CD4-positive, alpha-beta T cell (primary cell): ENCODE measurements at regions not wholly inside any gene's neighbourhood (a gene's known extent, or its start where the extent isn't known, plus 50 kb on each side); places are given as distances from the start of the nearest gene placed in this dataset.

Experiments used
- ATAC-seq: fragments of 200-7000 bp; cut with Tn5 transposase; one replicate; pipeline ENCODE4 v1.10.0; 2022; ENCODE audit warnings: mild to moderate bottlenecking; ENCODE audit not compliant: poor library complexity
- CTCF ChIA-PET: fragments of 350-600 bp; sonication (Branson Sonifier 250); formaldehyde crosslinking; loops from one replicate; lab custom pipeline; 2021; ENCODE audit warnings: antibody characterized with exemption, inconsistent platforms; lab: Charles Lee
- POLR2A ChIA-PET: fragments of 350-600 bp; sonication (Branson Sonifier 250); formaldehyde crosslinking; loops from one replicate; lab custom pipeline; 2021; ENCODE audit warnings: antibody characterized with exemption, inconsistent platforms; lab: Charles Lee
- DNase-seq, 14 experiments: peaks; one replicate each; pipeline ENCODE4 v3.0.0-alpha.2; 2013 to 2020; ENCODE audit warnings: mixed read lengths in 2 of 14
- H3K27ac ChIP-seq, 2 donors: one replicate each; pipeline versions ENCODE4 v1.5.1 to v1.7.0; 2013; ENCODE audit warnings: low read length in 2 of 2, low read depth in 1 of 2, mild to moderate bottlenecking in 1 of 2
- H3K27me3 ChIP-seq, 2 experiments: 1 replicate in 1 of 2; 2 replicates in 1 of 2; pipeline versions ENCODE4 v1.6.1 to v1.7.0; 2013; ENCODE audit warnings: low read length in 2 of 2, control low read depth in 1 of 2, mild to moderate bottlenecking in 1 of 2, moderate library complexity in 1 of 2; ENCODE audit not compliant: insufficient read depth in 2 of 2, control insufficient read depth in 1 of 2
- H3K36me3 ChIP-seq: one replicate; pipeline ENCODE4 v1.6.1; 2013; ENCODE audit warnings: low read length, control low read depth; ENCODE audit not compliant: insufficient read depth
- H3K4me1 ChIP-seq: one replicate; pipeline ENCODE4 v1.6.1; 2013; ENCODE audit warnings: low read length, control low read depth; ENCODE audit not compliant: insufficient read depth
- H3K4me3 ChIP-seq: one replicate; pipeline ENCODE4 v1.5.1; 2013; ENCODE audit warnings: mild to moderate bottlenecking, low read length, moderate library complexity
- H3K9me3 ChIP-seq, 2 experiments: 1 replicate in 1 of 2; 2 replicates in 1 of 2; pipeline versions ENCODE4 v1.6.1 to v1.7.0; 2013; ENCODE audit warnings: low read length in 2 of 2, mild to moderate bottlenecking in 2 of 2, control low read depth in 1 of 2, moderate library complexity in 1 of 2; ENCODE audit not compliant: control insufficient read depth in 1 of 2, insufficient read depth in 1 of 2
- H3K27ac Mint-ChIP-seq: one replicate; pipeline ENCODE4 v1.8.0; 2020; ENCODE audit warnings: mixed read lengths
- H3K27me3 Mint-ChIP-seq: one replicate; pipeline ENCODE4 v1.8.0; 2021; ENCODE audit warnings: mixed read lengths
- H3K36me3 Mint-ChIP-seq: one replicate; pipeline ENCODE4 v1.8.0; 2021; ENCODE audit warnings: low read depth, mixed read lengths
- H3K4me1 Mint-ChIP-seq: one replicate; pipeline ENCODE4 v1.8.0; 2021; ENCODE audit warnings: low read depth, mixed read lengths
- H3K4me3 Mint-ChIP-seq: one replicate; pipeline ENCODE4 v1.8.0; 2020; ENCODE audit warnings: mild to moderate bottlenecking, mixed read lengths
- H3K9me3 Mint-ChIP-seq: one replicate; pipeline ENCODE4 v1.8.0; 2020; ENCODE audit warnings: mixed read lengths
- CTCF ChIP-seq: fragments of 200-600 bp; IDR thresholded peaks from one replicate; pipeline ENCODE4 v1.8.0; 2022; ENCODE audit warnings: antibody characterized with exemption, mild to moderate bottlenecking
- intact Hi-C, 2 experiments: fragments of 100-400 bp; cut with DNase I in 1 of 2; cut with micrococcal nuclease in 1 of 2; formaldehyde crosslinking; loops; one replicate each; pipeline versions ENCODE4 v1.15.1 to v1.9.0; 2023 to 2025; cut with DNase I, micrococcal nuclease

- no peak for TF ChIP-seq CTCF
- H3K27ac Mint-ChIP-seq: no peak overlapping the region
- no peaks in the 10 kb centered on the region for H3K4me1 ChIP-seq
- CTCF ChIA-PET: no interaction called here
- H3K9me3 ChIP-seq: peaks cover 0 to 13% of the 10 kb centered on the region in 2 experiments
- H3K27me3 ChIP-seq: no peaks in the 10 kb centered on the region
- no peak for ATAC-seq
- no peaks in the 10 kb centered on the region for H3K36me3 Mint-ChIP-seq
- H3K4me3 Mint-ChIP-seq: no peak overlapping the region
- intact Hi-C loops: no loop called here
- no peak overlapping the region for H3K4me3 ChIP-seq
- no peaks in the 10 kb centered on the region for H3K27me3 Mint-ChIP-seq
- no peak overlapping the region for H3K27ac ChIP-seq
- H3K36me3 ChIP-seq: no peaks in the 10 kb centered on the region
- DNase-seq: no peak
- POLR2A ChIA-PET: no interaction called here
- H3K9me3 Mint-ChIP-seq: peaks cover 12% of the 10 kb centered on the region
- no peaks in the 10 kb centered on the region for H3K4me1 Mint-ChIP-seq
Measured at GRCh38 chr11:38577769-38578168, 1979.7 kb upstream of the RAG2 start.

- H3K4me1 ChIP-seq: no peaks in the 10 kb centered on the region
- ATAC-seq (no peak), DNase-seq (no peak)
- Mint-ChIP-seq H3K27me3 (no peaks in the 10 kb centered on the region), H3K36me3 (no peaks in the 10 kb centered on the region), H3K4me1 (no peaks in the 10 kb centered on the region), H3K27ac (no peak overlapping the region), H3K4me3 (no peak overlapping the region), H3K9me3 (peaks cover 7% of the 10 kb centered on the region)
- ChIA-PET POLR2A (no interaction called here), CTCF (no interaction called here)
- H3K27me3 ChIP-seq: no peaks in the 10 kb centered on the region
- intact Hi-C loops: no loop called here
- H3K9me3 ChIP-seq: no peaks in the 10 kb centered on the region
- no peak for TF ChIP-seq CTCF
- H3K36me3 ChIP-seq: no peaks in the 10 kb centered on the region
- no peak overlapping the region for H3K27ac ChIP-seq
- no peak overlapping the region for H3K4me3 ChIP-seq
Measured at GRCh38 chr11:38562562-38562961, 1964.5 kb upstream of the RAG2 start.

GRCh38 chr11:38553148-38553547 lies 1955.1 kb upstream of the RAG2 start:
- Mint-ChIP-seq H3K27ac (no peak overlapping the region), H3K9me3 (peaks cover 2% of the 10 kb centered on the region), H3K4me3 (no peak overlapping the region), H3K4me1 (no peaks in the 10 kb centered on the region), H3K36me3 (no peaks in the 10 kb centered on the region), H3K27me3 (no peaks in the 10 kb centered on the region)
- intact Hi-C loops: no loop called here
- H3K27me3 ChIP-seq: no peaks in the 10 kb centered on the region
- no peaks in the 10 kb centered on the region for H3K36me3 ChIP-seq
- TF ChIP-seq CTCF: no peak
- H3K4me3 ChIP-seq: no peak overlapping the region
- no peak for DNase-seq
- H3K27ac ChIP-seq: no peak overlapping the region
- peaks cover 1 to 4% of the 10 kb centered on the region in 2 experiments for H3K9me3 ChIP-seq
- ATAC-seq: no peak
- ChIA-PET CTCF (no interaction called here), POLR2A (no interaction called here)
- H3K4me1 ChIP-seq: no peaks in the 10 kb centered on the region
